Breast epithelium (tissue), 4 donors: ENCODE measurements at regions not wholly inside any gene's neighbourhood (a gene's known extent, or its start where the extent isn't known, plus 50 kb on each side); places are given as distances from the start of the nearest gene placed in this dataset.

ENCODE experiments used
- DNase-seq, 2 donors: peaks; one replicate each; pipeline ENCODE4 v3.0.0-alpha.2; 2019; ENCODE audit warnings: low spot score in 2 of 2
- H3K27ac ChIP-seq, 2 donors: fragments of 200-600 bp; sonication (generic) in 1 of 2; one replicate each; pipeline ENCODE4 v1.5.1; 2016 to 2019; ENCODE audit warnings: mild to moderate bottlenecking in 1 of 2
- H3K27me3 ChIP-seq, 2 donors: fragments of 200-600 bp; sonication (generic) in 1 of 2; one replicate each; pipeline versions ENCODE4 v1.5.1 to v1.6.0; 2017 to 2019; ENCODE audit warnings: control low read depth in 1 of 2, mild to moderate bottlenecking in 1 of 2
- H3K36me3 ChIP-seq: fragments of 200-600 bp; one replicate; pipeline ENCODE4 v1.5.1; 2019
- H3K4me1 ChIP-seq, 2 donors: fragments of 200-600 bp; sonication (generic); one replicate each; pipeline ENCODE4 v1.5.1; 2016 to 2019; ENCODE audit warnings: control low read depth in 1 of 2
- H3K4me3 ChIP-seq, 3 donors: fragments of 200-600 bp; sonication (generic); 1 replicate in 2 of 3; 2 replicates in 1 of 3; pipeline ENCODE4 v1.5.1; 2016 to 2019; ENCODE audit warnings: mild to moderate bottlenecking in 3 of 3, moderate library complexity in 2 of 3
- H3K9me3 ChIP-seq, 2 donors: fragments of 200-600 bp; sonication (generic) in 1 of 2; one replicate each; pipeline ENCODE4 v1.5.1; 2016 to 2019; ENCODE audit warnings: control low read depth in 1 of 2
- CTCF ChIP-seq, 3 donors: fragments of 450-650 bp; IDR thresholded peaks; one replicate each; pipeline ENCODE4 v1.5.1; 2016 to 2017; ENCODE audit warnings: antibody characterized with exemption in 3 of 3, mild to moderate bottlenecking in 3 of 3, moderate library complexity in 3 of 3
- POLR2A ChIP-seq: fragments of 450-650 bp; IDR thresholded peaks from one replicate; pipeline ENCODE4 v1.6.1; 2016; ENCODE audit warnings: antibody characterized with exemption, mild to moderate bottlenecking, moderate library complexity
- POLR2AphosphoS5 ChIP-seq, 3 donors: sonication (generic); formaldehyde crosslinking; IDR thresholded peaks; one replicate each; pipeline ENCODE4 v1.6.1; 2017; ENCODE audit warnings: antibody characterized with exemption in 3 of 3
- intact Hi-C: fragments of 100-400 bp; cut with DNase I; formaldehyde crosslinking; loops from one replicate; pipeline ENCODE4 v1.15.1; 2023; ENCODE audit warnings: low total_unique reads

DNA sequence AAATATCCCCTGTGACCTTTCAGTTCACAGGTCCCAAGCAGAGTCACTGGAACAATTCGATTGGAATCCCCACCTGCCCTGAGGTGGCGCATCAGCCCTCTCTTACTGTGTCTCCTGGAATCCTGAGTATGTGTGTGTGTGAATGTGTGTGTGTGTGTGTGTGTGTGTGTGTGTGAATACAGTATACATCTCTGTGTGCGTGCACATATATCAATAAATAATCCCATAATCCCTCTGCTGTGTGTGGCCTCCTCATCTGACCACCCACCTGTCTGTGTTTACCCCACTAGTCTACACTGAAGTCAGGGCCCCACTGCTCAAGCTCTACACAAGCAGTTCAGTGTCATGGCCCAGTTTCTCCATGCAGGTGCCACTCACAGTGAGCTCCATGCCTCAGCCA is 187.4 kb downstream of the ERCC6L2 start:
- intact Hi-C loops = no loop called here
- H3K36me3 ChIP-seq = no peaks in the 10 kb centered on the region
- TF ChIP-seq CTCF (IDR thresholded peaks at IDR 0.05) = no peak
- no peak for TF ChIP-seq POLR2A
- TF ChIP-seq POLR2AphosphoS5 (IDR thresholded peaks at IDR 0.05) = no peak
- no peaks in the 10 kb centered on the region for H3K27me3 ChIP-seq
- H3K9me3 ChIP-seq = no peaks in the 10 kb centered on the region
- H3K4me3 ChIP-seq = no peak overlapping the region
- H3K27ac ChIP-seq = no peak overlapping the region
- no peak for DNase-seq
- H3K4me1 ChIP-seq = no peaks in the 10 kb centered on the region

DNA sequence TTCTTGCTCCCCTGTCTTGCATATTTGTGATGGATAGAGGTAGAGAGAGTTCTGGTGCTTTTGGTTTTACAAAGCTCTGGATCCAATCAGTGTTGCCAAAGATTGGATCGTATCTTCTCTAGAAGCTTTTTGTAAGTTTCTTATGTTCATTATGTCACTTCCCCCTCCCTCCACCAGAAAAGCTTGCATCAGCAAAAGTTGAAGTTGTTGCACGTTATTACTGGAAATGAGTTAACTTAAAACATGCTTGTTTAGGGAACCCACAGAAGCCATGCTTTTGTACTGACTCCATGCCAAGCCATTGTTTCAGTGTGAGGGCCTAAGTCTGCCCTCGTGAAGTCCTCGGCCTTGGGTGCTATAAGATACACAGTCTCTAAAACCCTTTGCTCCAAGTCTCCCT is 186.5 kb downstream of the ERCC6L2 start:
- Histone ChIP-seq H3K4me1 (no peaks in the 10 kb centered on the region), H3K27me3 (no peaks in the 10 kb centered on the region), H3K9me3 (no peaks in the 10 kb centered on the region), H3K36me3 (no peaks in the 10 kb centered on the region), H3K27ac (no peak overlapping the region), H3K4me3 (no peak overlapping the region)
- intact Hi-C loops = no loop called here
- DNase-seq = no peak
- TF ChIP-seq CTCF (IDR thresholded peaks at IDR 0.05) (no peak), POLR2A (no peak), POLR2AphosphoS5 (IDR thresholded peaks at IDR 0.05) (no peak)

DNA sequence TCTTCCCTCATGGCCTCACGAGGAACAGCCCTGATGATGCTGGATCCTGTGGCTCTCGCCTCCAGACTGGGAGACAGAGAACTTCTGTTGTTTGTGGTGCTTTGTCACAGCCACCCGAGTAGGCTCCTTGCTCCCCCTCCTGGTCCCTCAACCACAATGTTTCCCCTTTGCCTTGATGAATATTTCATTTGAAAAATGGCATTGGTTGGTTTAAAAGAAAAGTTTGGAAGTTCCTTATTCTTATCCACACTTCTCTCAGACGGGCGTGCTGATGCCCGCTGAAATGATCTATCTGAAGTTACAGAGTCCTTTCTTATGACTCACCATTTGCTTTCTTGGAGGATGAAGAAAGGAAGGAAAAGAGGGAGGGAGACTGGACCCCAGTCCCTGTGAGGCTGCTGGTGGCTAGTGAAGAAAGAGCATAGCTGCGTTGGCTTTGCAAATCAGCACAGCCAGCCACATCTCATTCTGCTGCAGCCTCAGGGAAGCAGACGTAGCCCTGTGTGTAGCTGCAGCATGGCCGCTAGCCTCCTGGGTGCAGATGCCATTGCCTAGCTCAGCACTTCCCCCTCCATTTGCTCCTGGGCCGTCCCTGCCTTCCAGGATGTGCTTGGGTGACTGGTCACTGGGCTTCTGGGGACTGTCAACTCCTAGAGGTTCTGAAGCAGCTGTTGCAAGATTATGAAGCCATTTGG is 185.9 kb downstream of the ERCC6L2 start:
- TF ChIP-seq POLR2A (no peak), CTCF (IDR thresholded peaks at IDR 0.05) (no peak), POLR2AphosphoS5 (IDR thresholded peaks at IDR 0.05) (no peak)
- Histone ChIP-seq H3K27ac (no peak overlapping the region), H3K36me3 (no peaks in the 10 kb centered on the region), H3K9me3 (no peaks in the 10 kb centered on the region), H3K27me3 (no peaks in the 10 kb centered on the region), H3K4me1 (no peaks in the 10 kb centered on the region), H3K4me3 (no peak overlapping the region)
- DNase-seq = no peak
- intact Hi-C loops = no loop called here

GRCh38 chr9:96058218-96058617 is 182.7 kb downstream of the ERCC6L2 start:
- H3K27ac ChIP-seq = no peak overlapping the region
- no peaks in the 10 kb centered on the region for H3K36me3 ChIP-seq
- no peak for DNase-seq
- no peak overlapping the region for H3K4me3 ChIP-seq
- TF ChIP-seq POLR2AphosphoS5 (IDR thresholded peaks at IDR 0.05) (no peak), CTCF (IDR thresholded peaks at IDR 0.05) (no peak), POLR2A (no peak)
- intact Hi-C loops = no loop called here
- H3K27me3 ChIP-seq = no peaks in the 10 kb centered on the region
- no peaks in the 10 kb centered on the region for H3K9me3 ChIP-seq
- H3K4me1 ChIP-seq = no peaks in the 10 kb centered on the region

- intact Hi-C loops = no loop called here
- Histone ChIP-seq H3K27ac (no peak overlapping the region), H3K4me3 (no peak overlapping the region), H3K27me3 (no peaks in the 10 kb centered on the region), H3K9me3 (no peaks in the 10 kb centered on the region), H3K36me3 (no peaks in the 10 kb centered on the region), H3K4me1 (no peaks in the 10 kb centered on the region)
- DNase-seq = no peak
- TF ChIP-seq POLR2A (no peak), POLR2AphosphoS5 (IDR thresholded peaks at IDR 0.05) (no peak), CTCF (IDR thresholded peaks at IDR 0.05) (no peak)
Observed at GRCh38 chr9:96057155-96057554, 181.7 kb downstream of the ERCC6L2 start.
